ENCODE measurements at regions not wholly inside any gene's neighbourhood (a gene's known extent, or its start where the extent isn't known, plus 50 kb on each side); places are given as distances from the start of the nearest gene placed in this dataset.

GRCh38 chr13:109610517-109610916 lies 175.9 kb downstream of the IRS2 start:
- intact Hi-C loops (cut with micrococcal nuclease) = loop anchor here (2.0 kb wide), 1 partner anchor 498 kb away; no protein-coding TSS in a partner anchor
- Histone ChIP-seq H3K27me3 (ENCODE audit: insufficient read depth, low read length) (no peaks in the 10 kb centered on the region), H3K4me1 (ENCODE audit: control insufficient read depth in 1 of 2, insufficient read depth in 2 of 2, low read length in 2 of 2) (no peaks in the 10 kb centered on the region), H3K79me2 (ENCODE audit: insufficient read depth, low read length) (no peaks in the 10 kb centered on the region), H3K36me3 (ENCODE audit: control insufficient read depth in 1 of 2, insufficient read depth in 2 of 2, low read length in 2 of 2) (no peaks in the 10 kb centered on the region), H3K4me3 (replicated peaks in 1 of 2; ENCODE audit: low read depth in 1 of 2, low read length in 2 of 2) (no peak overlapping the region), H3K9me2 (ENCODE audit: insufficient read depth) (no peaks in the 10 kb centered on the region), H3K9ac (ENCODE audit: low read length) (no peak overlapping the region), H3K9me3 (ENCODE audit: control insufficient read depth in 1 of 2, insufficient read depth in 1 of 2, low read depth in 1 of 2, low read length in 2 of 2) (no peaks in the 10 kb centered on the region), H2AFZ (ENCODE audit: low read depth, low read length, poor library complexity, severe bottlenecking) (no peak overlapping the region), H4K20me1 (ENCODE audit: insufficient read depth) (no peaks in the 10 kb centered on the region), H3K4me2 (ENCODE audit: low read length) (no peak overlapping the region), H3K27ac (ENCODE audit: low read depth, low read length) (no peak overlapping the region)
- DNase-seq (ENCODE audit: low read depth, low spot score) (peak; percentile 3), ATAC-seq (peak; percentile 94)
- ChIA-PET CTCF (interaction anchor here (0.6 kb wide), 1 partner anchor 465 kb away, joined by 3 read pairs; no protein-coding TSS in a partner anchor), POLR2A (no interaction called here), RAD21 (ENCODE audit: low non-redundant PET in 1 of 2, low total read pairs in 2 of 2, uncharacterized antibody in 2 of 2, unreplicated experiment in 2 of 2) (no interaction called here)
- TF ChIP-seq TCF7L2 (IDR thresholded peaks at IDR 0.05; ENCODE audit: borderline replicate concordance, extremely low read depth, insufficient read depth, insufficient read length) = no peak
- TF ChIP-seq EGR1 (IDR thresholded peaks at IDR 0.05; ENCODE audit: low read depth) = no peak
- no peak for TF ChIP-seq EZH2 (IDR thresholded peaks at IDR 0.05)
- no peak for TF ChIP-seq CBX3 (IDR thresholded peaks at IDR 0.05; ENCODE audit: low read depth)
- peak; percentile 57 for TF ChIP-seq RAD21 (IDR thresholded peaks at IDR 0.05; ENCODE audit: low read depth)
- TF ChIP-seq REST (IDR thresholded peaks at IDR 0.05; ENCODE audit: low read depth) = no peak
- TF ChIP-seq CTCF (IDR thresholded peaks at IDR 0.05 in 2 of 3, conservative IDR thresholded peaks at IDR 0.05 in 1 of 3; ENCODE audit: borderline replicate concordance in 1 of 3, insufficient read depth in 1 of 3, low read depth in 2 of 3, low read length in 2 of 3) = peak; percentile 37 to 50 (median 48); a peak in 5 of 6 replicates
- no peak for TF ChIP-seq ZNF274 (IDR thresholded peaks at IDR 0.05; ENCODE audit: low read depth, low read length)
- no peak for TF ChIP-seq CEBPB (IDR thresholded peaks at IDR 0.05; ENCODE audit: low read depth)
- no TSS peak for BruUV-seq (replicated peaks)

Data from HCT116 (cell line).